ENCODE measurements at regions not wholly inside any gene's neighbourhood (a gene's known extent, or its start where the extent isn't known, plus 50 kb on each side); places are given as distances from the start of the nearest gene placed in this dataset.
"Not testable (repeated sequence)": the region's sequence is repeated elsewhere in the genome, so short reads cannot be mapped to it uniquely, and the experiment has no call there.

- DNase-seq (ENCODE audit: low spot score), result no peak
Measured at GRCh38 chr7:112982441-112983063, 104.1 kb downstream of the GPR85 start.

- peak; percentile 16 for DNase-seq (ENCODE audit: low spot score)
Measured at GRCh38 chr7:112981966-112982365, 104.7 kb downstream of the GPR85 start.

- not testable (repeated sequence) for DNase-seq (ENCODE audit: low spot score)
Measured at GRCh38 chr7:112979055-112979454, 107.6 kb downstream of the GPR85 start.

GRCh38 chr7:112977244-112977955, 109.2 kb downstream of the GPR85 start:
- not testable (repeated sequence) for DNase-seq (ENCODE audit: low spot score)

- no peak for DNase-seq (ENCODE audit: low spot score)
Measured at GRCh38 chr7:112970771-112971170, 115.9 kb downstream of the GPR85 start.

- no peak for DNase-seq (ENCODE audit: low spot score)
Measured at GRCh38 chr7:112969946-112970345, 116.7 kb downstream of the GPR85 start.

- no peak for DNase-seq (ENCODE audit: low spot score)
Measured at GRCh38 chr7:112965506-112965905, 121.1 kb downstream of the GPR85 start.

GRCh38 chr7:112963634-112964033, 123.0 kb downstream of the GPR85 start:
- no peak for DNase-seq (ENCODE audit: low spot score)

GRCh38 chr7:112962815-112963214, 123.8 kb downstream of the GPR85 start:
- DNase-seq (ENCODE audit: low spot score), result no peak

GRCh38 chr7:112959276-112959675, 127.4 kb downstream of the GPR85 start:
- no peak for DNase-seq (ENCODE audit: low spot score)

GRCh38 chr7:112958775-112959174, 127.9 kb downstream of the GPR85 start:
- no peak for DNase-seq (ENCODE audit: low spot score)

GRCh38 chr7:112957901-112958300, 128.7 kb downstream of the GPR85 start:
- no peak for DNase-seq (ENCODE audit: low spot score)

GRCh38 chr7:112953031-112953430, 133.6 kb downstream of the GPR85 start:
- not testable (repeated sequence) for DNase-seq (ENCODE audit: low spot score)

GRCh38 chr7:112951070-112951469, 135.6 kb downstream of the GPR85 start:
- DNase-seq (ENCODE audit: low spot score), result no peak

GRCh38 chr7:112949682-112950081, 136.9 kb downstream of the GPR85 start:
- not testable (repeated sequence) for DNase-seq (ENCODE audit: low spot score)

GRCh38 chr7:112946350-112946749, 140.3 kb downstream of the GPR85 start:
- DNase-seq (ENCODE audit: low spot score), result no peak

GRCh38 chr7:112945046-112945445, 141.6 kb downstream of the GPR85 start:
- DNase-seq (ENCODE audit: low spot score), result no peak

GRCh38 chr7:112942981-112943380, 143.6 kb downstream of the GPR85 start:
- DNase-seq (ENCODE audit: low spot score), result no peak

GRCh38 chr7:112942125-112942524, 144.5 kb downstream of the GPR85 start:
- not testable (repeated sequence) for DNase-seq (ENCODE audit: low spot score)

GRCh38 chr7:112940314-112940732, 146.3 kb downstream of the GPR85 start:
- DNase-seq (ENCODE audit: low spot score), result no peak

GRCh38 chr7:112939574-112940313, 146.9 kb downstream of the GPR85 start:
- peak; percentile 100 for DNase-seq (ENCODE audit: low spot score)

GRCh38 chr7:112938863-112939573, 147.6 kb downstream of the GPR85 start:
- peak; percentile 25 for DNase-seq (ENCODE audit: low spot score)
